ENCODE measurements at regions not wholly inside any gene's neighbourhood (a gene's known extent, or its start where the extent isn't known, plus 50 kb on each side); places are given as distances from the start of the nearest gene placed in this dataset.
"Not testable (repeated sequence)": the region's sequence is repeated elsewhere in the genome, so short reads cannot be mapped to it uniquely, and the experiment has no call there.

DNA sequence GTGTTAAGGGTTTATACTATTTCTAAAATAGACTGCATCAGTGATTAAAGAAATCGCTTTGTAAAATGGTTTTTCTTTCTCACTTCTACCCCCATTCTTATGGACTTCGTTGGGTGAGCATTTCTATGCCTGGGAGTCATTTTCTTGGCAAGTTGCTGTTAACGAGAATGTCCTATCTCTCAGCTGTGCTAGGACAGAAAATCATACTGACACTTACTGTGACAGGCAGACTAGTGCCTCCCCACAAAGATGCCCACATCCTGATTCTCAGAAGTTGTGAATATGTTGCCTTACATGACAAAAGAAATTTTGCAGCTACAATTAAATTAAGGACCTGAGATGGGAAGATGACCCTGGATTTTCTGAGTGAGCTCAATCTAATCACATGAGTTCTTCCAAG lies 65.1 kb upstream of the NMUR2 start:
- no peak for DNase-seq
- Histone ChIP-seq H3K4me3 (no peak overlapping the region), H3K27me3 (no peaks in the 10 kb centered on the region), H3K27ac (no peak overlapping the region), H3K4me1 (no peaks in the 10 kb centered on the region), H3K9me3 (no peaks in the 10 kb centered on the region), H3K36me3 (no peaks in the 10 kb centered on the region)
- intact Hi-C loops (cut with DNase I) = no loop called here
- FAIRE-seq = no peak
- TF ChIP-seq CTCF (IDR thresholded peaks at IDR 0.05) = no peak
- 27 to 32% methylated on average over 3 of the region's 3 CpGs for WGBS, 2 donors
- no peak for ATAC-seq

DNA sequence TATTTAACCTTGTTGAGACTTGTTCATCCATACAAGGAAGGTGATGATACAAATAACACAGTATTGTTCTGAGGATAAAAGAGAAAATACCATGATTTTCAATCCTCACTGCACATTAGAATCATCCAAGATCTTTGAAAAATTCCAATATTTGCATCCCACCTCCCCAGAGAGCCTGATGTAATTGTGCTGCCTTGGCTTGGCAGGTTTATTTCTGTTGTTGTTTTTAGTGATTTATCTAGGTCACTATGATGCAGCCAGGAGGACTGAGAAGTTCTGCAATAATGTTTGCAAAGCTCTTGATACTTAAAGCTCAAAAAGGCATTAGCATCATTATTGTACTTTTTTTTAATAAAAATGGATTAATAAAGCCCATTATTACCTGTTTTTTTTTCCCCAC lies 67.0 kb upstream of the NMUR2 start:
- DNase-seq (no peak), ATAC-seq (no peak), FAIRE-seq (no peak)
- H3K27me3 ChIP-seq = no peaks in the 10 kb centered on the region
- TF ChIP-seq CTCF (IDR thresholded peaks at IDR 0.05) = no peak
- H3K36me3 ChIP-seq = no peaks in the 10 kb centered on the region
- H3K4me1 ChIP-seq = no peaks in the 10 kb centered on the region
- no peak overlapping the region for H3K27ac ChIP-seq
- intact Hi-C loops (cut with DNase I) = no loop called here
- H3K4me3 ChIP-seq = no peak overlapping the region
- no peaks in the 10 kb centered on the region for H3K9me3 ChIP-seq

GRCh38 chr5:152474961-152475360 lies 69.9 kb upstream of the NMUR2 start:
- 9 to 11% methylated on average over 1 of the region's 1 CpG for WGBS, 2 donors
- intact Hi-C loops (cut with DNase I) = no loop called here

DNA sequence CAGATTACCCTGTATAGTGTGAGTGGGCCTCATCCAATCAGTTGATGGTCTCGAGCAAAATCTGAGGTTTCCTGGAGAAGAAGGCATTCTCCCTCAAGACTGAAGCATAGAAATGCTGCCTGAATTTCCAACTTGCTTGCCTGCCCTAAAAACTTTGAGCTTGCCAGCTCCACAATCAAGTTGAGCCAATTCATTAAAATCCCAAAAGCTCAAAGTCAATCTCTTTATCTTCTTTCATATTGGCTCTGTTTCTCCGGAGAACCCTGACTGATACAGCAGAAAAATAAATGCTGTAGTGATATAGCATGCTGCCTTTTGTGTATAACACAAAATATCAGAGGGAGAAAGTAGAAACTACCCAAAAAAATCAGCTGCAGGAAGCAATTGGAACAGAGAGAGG lies 72.5 kb upstream of the NMUR2 start:
- FAIRE-seq = no peak
- no peak for ATAC-seq

More at GRCh38 chr5:152474961-152475360, 69.9 kb upstream of the NMUR2 start:
- TF ChIP-seq CTCF (IDR thresholded peaks at IDR 0.05) = no peak
- Histone ChIP-seq H3K36me3 (no peaks in the 10 kb centered on the region), H3K27ac (no peak overlapping the region), H3K4me1 (no peaks in the 10 kb centered on the region), H3K9me3 (no peaks in the 10 kb centered on the region), H3K4me3 (no peak overlapping the region), H3K27me3 (no peaks in the 10 kb centered on the region)
- FAIRE-seq = no peak
- no peak for ATAC-seq
- DNase-seq = no peak

DNA sequence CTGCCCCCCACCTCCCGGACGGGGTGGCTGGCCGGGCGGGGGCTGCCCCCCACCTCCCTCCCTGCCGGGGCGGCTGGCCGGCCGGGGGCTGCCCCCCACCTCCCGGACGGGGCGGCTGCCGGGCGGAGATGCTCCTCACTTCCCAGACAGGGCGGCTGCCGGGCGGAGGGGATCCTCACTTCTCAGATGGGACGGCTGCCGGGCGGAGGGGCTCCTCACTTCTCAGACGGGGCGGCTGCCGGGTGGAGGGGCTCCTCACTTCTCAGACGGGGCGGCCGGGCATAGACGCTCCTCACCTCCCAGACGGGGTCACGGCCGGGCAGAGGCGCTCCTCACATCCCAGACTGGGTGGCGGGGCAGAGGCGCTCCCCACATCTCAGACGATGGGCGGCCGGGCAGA lies 74.8 kb upstream of the NMUR2 start:
- ATAC-seq; H3K4me1 ChIP-seq; FAIRE-seq; intact Hi-C loops (cut with DNase I); H3K4me3 ChIP-seq; H3K27ac ChIP-seq; H3K36me3 ChIP-seq; H3K9me3 ChIP-seq; H3K27me3 ChIP-seq: not testable (repeated sequence)
- DNase-seq = peak in 1 of 6 donors; percentile 55
- WGBS, 2 donors = 93 to 96% methylated on average over 20 to 34 of the region's 35 CpGs

More for the DNA sequence above, 72.5 kb upstream of the NMUR2 start:
- TF ChIP-seq CTCF (IDR thresholded peaks at IDR 0.05) = no peak
- H3K4me1 ChIP-seq = no peaks in the 10 kb centered on the region
- no peaks in the 10 kb centered on the region for H3K36me3 ChIP-seq
- WGBS, 2 donors = 45 to 50% methylated on average over 2 of the region's 2 CpGs
- H3K27ac ChIP-seq = no peak overlapping the region
- H3K4me3 ChIP-seq = no peak overlapping the region
- DNase-seq = no peak
- H3K27me3 ChIP-seq = no peaks in the 10 kb centered on the region
- no peaks in the 10 kb centered on the region for H3K9me3 ChIP-seq
- intact Hi-C loops (cut with DNase I) = no loop called here

- intact Hi-C loops (cut with DNase I); H3K4me3 ChIP-seq; H3K36me3 ChIP-seq: not testable (repeated sequence)
These were observed 75.6 kb upstream of the NMUR2 start for GRCh38 chr5:152480677-152481076.

More at GRCh38 chr5:152480677-152481076, 75.6 kb upstream of the NMUR2 start:
- not testable (repeated sequence) for H3K27ac ChIP-seq, FAIRE-seq, H3K9me3 ChIP-seq, ATAC-seq, DNase-seq, H3K4me1 ChIP-seq, H3K27me3 ChIP-seq
- WGBS, 2 donors = 87 to 92% methylated on average over 12 of the region's 12 CpGs

Measured in pancreas (tissue), 10 donors.